Fibroblast of pulmonary artery (primary cell): ENCODE measurements at regions not wholly inside any gene's neighbourhood (a gene's known extent, or its start where the extent isn't known, plus 50 kb on each side); places are given as distances from the start of the nearest gene placed in this dataset.

ENCODE experiments used
- DNase-seq: peaks from one replicate; pipeline ENCODE4 v3.0.0-alpha.2; 2010; ENCODE audit warnings: low read depth
- H3K4me3 ChIP-seq: replicated peaks from 2 replicates; pipeline ENCODE4 v1.5.1; 2011; ENCODE audit warnings: low read depth, mild to moderate bottlenecking, control low read depth, low read length, moderate library complexity
- TF ChIP-seq, protein P1 (sequence below): IDR thresholded peaks from 2 replicates; pipeline ENCODE4 v1.5.1; 2011; ENCODE audit warnings: mild to moderate bottlenecking, control low read depth, low read length, inconsistent platforms; ENCODE audit errors: missing control alignments

DNA sequence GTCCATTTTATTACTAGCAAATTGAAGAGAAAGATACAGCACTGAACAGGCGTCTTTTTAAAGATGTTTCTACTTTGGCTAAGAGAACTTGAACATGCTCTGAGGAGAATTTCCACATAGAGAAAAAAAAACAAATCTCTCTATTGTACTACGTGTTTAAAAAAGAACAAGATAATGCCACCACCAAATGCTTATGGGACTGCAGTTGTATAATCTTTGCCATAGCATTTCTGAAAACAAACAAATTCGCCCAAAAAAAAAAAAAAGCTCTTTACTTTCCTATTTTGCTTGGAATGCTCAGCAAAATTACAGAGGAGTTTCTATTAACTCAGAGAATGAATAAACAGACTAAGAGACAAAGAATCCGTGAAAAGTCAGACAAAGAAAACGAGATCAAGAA lies 114.2 kb downstream of the CNTN3 start:
- DNase-seq: peak; percentile 36
- H3K4me3 ChIP-seq: no peak overlapping the region
- TF ChIP-seq, protein P1, sequence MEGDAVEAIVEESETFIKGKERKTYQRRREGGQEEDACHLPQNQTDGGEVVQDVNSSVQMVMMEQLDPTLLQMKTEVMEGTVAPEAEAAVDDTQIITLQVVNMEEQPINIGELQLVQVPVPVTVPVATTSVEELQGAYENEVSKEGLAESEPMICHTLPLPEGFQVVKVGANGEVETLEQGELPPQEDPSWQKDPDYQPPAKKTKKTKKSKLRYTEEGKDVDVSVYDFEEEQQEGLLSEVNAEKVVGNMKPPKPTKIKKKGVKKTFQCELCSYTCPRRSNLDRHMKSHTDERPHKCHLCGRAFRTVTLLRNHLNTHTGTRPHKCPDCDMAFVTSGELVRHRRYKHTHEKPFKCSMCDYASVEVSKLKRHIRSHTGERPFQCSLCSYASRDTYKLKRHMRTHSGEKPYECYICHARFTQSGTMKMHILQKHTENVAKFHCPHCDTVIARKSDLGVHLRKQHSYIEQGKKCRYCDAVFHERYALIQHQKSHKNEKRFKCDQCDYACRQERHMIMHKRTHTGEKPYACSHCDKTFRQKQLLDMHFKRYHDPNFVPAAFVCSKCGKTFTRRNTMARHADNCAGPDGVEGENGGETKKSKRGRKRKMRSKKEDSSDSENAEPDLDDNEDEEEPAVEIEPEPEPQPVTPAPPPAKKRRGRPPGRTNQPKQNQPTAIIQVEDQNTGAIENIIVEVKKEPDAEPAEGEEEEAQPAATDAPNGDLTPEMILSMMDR: no peak

- no peak overlapping the region for H3K4me3 ChIP-seq
- DNase-seq: peak; percentile 14
- TF ChIP-seq, protein P1: no peak
These were observed 122.6 kb downstream of the CNTN3 start for GRCh38 chr3:74491874-74492273.

DNA sequence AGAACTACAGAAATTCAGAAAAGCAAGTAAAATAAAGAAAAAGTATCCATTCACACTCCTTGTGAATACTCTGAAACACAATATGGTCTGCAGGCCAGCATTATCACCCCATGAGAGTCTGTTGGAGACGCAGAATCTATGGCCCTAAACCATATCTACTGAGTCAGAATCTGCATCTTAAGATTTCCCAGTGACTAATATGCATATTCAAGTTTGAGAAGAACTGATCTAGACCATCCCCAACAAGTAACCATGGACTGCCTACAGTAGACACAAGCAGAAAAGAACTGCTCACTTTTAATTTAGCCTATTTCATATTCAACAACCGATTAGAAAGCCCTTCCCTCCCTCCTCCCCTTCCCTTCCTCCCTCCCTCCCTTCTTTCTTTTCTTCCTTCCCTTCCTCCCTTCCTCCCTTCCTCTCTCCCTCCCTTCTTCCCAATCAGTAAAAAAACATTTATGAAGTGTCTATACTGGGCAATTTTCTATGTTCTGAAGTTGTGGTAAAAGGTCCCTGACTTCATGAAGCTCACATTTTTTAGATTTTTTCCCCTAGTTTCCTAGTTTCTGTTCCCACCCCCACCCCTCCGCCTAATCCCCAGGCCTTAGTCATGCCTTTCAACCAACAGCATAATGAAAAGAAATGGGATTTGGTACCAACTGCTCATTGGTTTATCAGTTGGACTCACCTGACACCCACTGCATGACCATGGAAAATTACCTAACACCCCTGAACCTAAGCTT lies 125.2 kb downstream of the CNTN3 start:
- DNase-seq: no peak
- no peak overlapping the region for H3K4me3 ChIP-seq
- TF ChIP-seq, protein P1: no peak

DNA sequence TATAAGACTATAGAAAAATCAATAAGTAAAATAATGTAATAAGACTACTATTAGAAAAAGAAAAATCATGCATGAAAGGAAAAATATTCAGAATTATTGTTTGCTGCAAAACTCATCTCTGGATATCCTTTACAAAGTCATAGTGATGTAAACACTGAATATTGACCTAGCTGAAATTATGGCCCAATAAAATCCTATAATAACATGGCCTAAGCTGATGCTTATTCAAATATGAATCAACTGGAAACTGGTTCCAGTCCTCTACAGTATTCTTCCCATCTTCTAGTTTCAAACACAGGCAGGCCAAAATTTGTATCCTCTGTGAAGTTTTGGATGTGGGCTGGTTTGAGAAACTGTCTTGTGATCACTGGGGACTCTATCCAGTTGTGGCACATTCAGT lies 134.5 kb downstream of the CNTN3 start:
- TF ChIP-seq, protein P1: no peak
- no peak for DNase-seq

GRCh38 chr3:74470313-74470712 lies 144.1 kb downstream of the CNTN3 start:
- TF ChIP-seq, protein P1: no peak
- no peak overlapping the region for H3K4me3 ChIP-seq
- DNase-seq: no peak

More for the DNA sequence above, 134.5 kb downstream of the CNTN3 start:
- no peak overlapping the region for H3K4me3 ChIP-seq

GRCh38 chr3:74469713-74470112 lies 144.7 kb downstream of the CNTN3 start:
- no peak overlapping the region for H3K4me3 ChIP-seq
- DNase-seq: no peak
- TF ChIP-seq, protein P1: no peak

DNA sequence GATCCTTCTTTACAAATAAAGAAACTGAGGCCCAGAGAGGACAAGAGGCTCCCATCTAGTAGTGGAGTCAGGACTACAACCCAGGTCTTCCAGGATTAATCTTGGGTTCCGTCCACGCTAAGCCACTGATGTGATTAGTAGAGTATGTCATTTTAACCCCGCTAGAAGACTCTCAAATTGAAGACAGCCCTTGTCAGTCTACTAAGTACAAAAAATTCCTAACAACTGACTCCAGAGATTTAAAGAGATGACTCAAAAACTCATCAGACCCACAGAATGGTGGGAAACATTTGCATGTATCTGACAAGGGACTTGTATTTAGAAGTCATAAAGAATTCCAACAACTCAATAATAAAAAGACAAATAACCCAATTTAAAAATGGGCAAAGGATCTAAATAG lies 145.3 kb downstream of the CNTN3 start:
- no peak for DNase-seq
- H3K4me3 ChIP-seq: no peak overlapping the region
- TF ChIP-seq, protein P1: no peak
